WTC11 (cell line): ENCODE measurements at regions not wholly inside any gene's neighbourhood (a gene's known extent, or its start where the extent isn't known, plus 50 kb on each side); places are given as distances from the start of the nearest gene placed in this dataset.

ENCODE experiments used
- ATAC-seq: fragments of 200-7000 bp; cut with Tn5 transposase; 2 replicates; pipeline ENCODE4 v1.10.0; 2021; ENCODE audit warnings: mild to moderate bottlenecking, moderate library complexity
- CTCF ChIA-PET: fragments of 300-600 bp; sonication (Branson Sonifier 250); formaldehyde crosslinking; loops from one replicate; lab custom pipeline; 2021; ENCODE audit warnings: antibody characterized with exemption; lab: Charles Lee
- POLR2A ChIA-PET: fragments of 350-600 bp; sonication (Branson Sonifier 250); formaldehyde crosslinking; loops from one replicate; lab custom pipeline; 2021; ENCODE audit warnings: antibody characterized with exemption; lab: Charles Lee
- DNase-seq: peaks from one replicate; pipeline ENCODE4 v3.0.0; 2021; ENCODE audit warnings: low spot score
- H3K27ac Mint-ChIP-seq: 2 replicates; pipeline ENCODE4 v1.8.0; 2021; ENCODE audit warnings: mixed read lengths
- H3K27me3 Mint-ChIP-seq: 2 replicates; pipeline ENCODE4 v1.8.0; 2021; ENCODE audit warnings: low read depth, mild to moderate bottlenecking, moderate library complexity, mixed read lengths
- H3K36me3 Mint-ChIP-seq: 2 replicates; pipeline ENCODE4 v1.8.0; 2021; ENCODE audit warnings: mixed read lengths
- H3K4me1 Mint-ChIP-seq: 2 replicates; pipeline ENCODE4 v1.8.0; 2022; ENCODE audit warnings: mixed read lengths
- H3K4me3 Mint-ChIP-seq: 2 replicates; pipeline ENCODE4 v1.8.0; 2021; ENCODE audit warnings: mild to moderate bottlenecking, moderate library complexity, mixed read lengths
- H3K9me3 Mint-ChIP-seq: 2 replicates; pipeline ENCODE4 v1.8.0; 2021; ENCODE audit warnings: mixed read lengths
- ATF1 ChIP-seq: sonication (generic); formaldehyde crosslinking; IDR thresholded peaks from 2 replicates; pipeline ENCODE4 v1.8.1; 2023; ENCODE audit warnings: mild to moderate bottlenecking, moderate library complexity, missing genetic modification reagents
- CREB1 ChIP-seq: sonication (generic); formaldehyde crosslinking; IDR thresholded peaks from 2 replicates; pipeline ENCODE4 v1.8.0; 2023; ENCODE audit warnings: mild to moderate bottlenecking, missing genetic modification reagents
- CREM ChIP-seq: sonication (generic); formaldehyde crosslinking; IDR thresholded peaks from 2 replicates; pipeline ENCODE4 v1.8.1; 2022; ENCODE audit warnings: mild to moderate bottlenecking, missing genetic modification reagents, moderate library complexity
- ESRRA ChIP-seq: sonication (generic); formaldehyde crosslinking; IDR thresholded peaks from 2 replicates; pipeline ENCODE4 v1.8.1; 2022; ENCODE audit warnings: mild to moderate bottlenecking, missing genetic modification reagents, borderline replicate concordance
- JUN ChIP-seq: sonication (generic); formaldehyde crosslinking; IDR thresholded peaks from 2 replicates; pipeline ENCODE4 v1.8.0; 2023; ENCODE audit warnings: mild to moderate bottlenecking, missing genetic modification reagents
- NR2C2 ChIP-seq: sonication (generic); formaldehyde crosslinking; IDR thresholded peaks from 2 replicates; pipeline ENCODE4 v1.8.0; 2022; ENCODE audit warnings: mild to moderate bottlenecking, missing genetic modification reagents
- TCF7 ChIP-seq: sonication (generic); formaldehyde crosslinking; IDR thresholded peaks from 2 replicates; pipeline ENCODE4 v1.8.0; 2022; ENCODE audit warnings: mild to moderate bottlenecking, low read depth, missing genetic modification reagents, moderate library complexity
- ZNF121 ChIP-seq: sonication (generic); formaldehyde crosslinking; IDR thresholded peaks from 2 replicates; pipeline ENCODE4 v1.8.0; 2023; ENCODE audit warnings: missing genetic modification reagents
- ZNF138 ChIP-seq: sonication (generic); formaldehyde crosslinking; conservative IDR thresholded peaks from 2 replicates; pipeline ENCODE4 v1.8.1; 2022; ENCODE audit warnings: mild to moderate bottlenecking, moderate library complexity, missing genetic modification reagents
- ZNF232 ChIP-seq: sonication (generic); formaldehyde crosslinking; IDR thresholded peaks from 2 replicates; pipeline ENCODE4 v1.8.0; 2022; ENCODE audit warnings: mild to moderate bottlenecking, missing genetic modification reagents
- ZNF416 ChIP-seq: fragments of 250-450 bp; sonication (Bioruptor Pico); IDR thresholded peaks from 2 replicates; pipeline ENCODE4 v1.9.0; 2021; ENCODE audit warnings: mild to moderate bottlenecking, inconsistent platforms
- TF ChIP-seq, protein P1 (sequence below): fragments of 250-450 bp; sonication (Bioruptor Pico); IDR thresholded peaks from 2 replicates; pipeline ENCODE4 v1.9.0; 2021; ENCODE audit warnings: mild to moderate bottlenecking
- TF ChIP-seq, protein P2 (sequence below): sonication (generic); formaldehyde crosslinking; IDR thresholded peaks from 2 replicates; pipeline ENCODE4 v1.8.1; 2023; ENCODE audit warnings: mild to moderate bottlenecking, missing genetic modification reagents, moderate library complexity
- TF ChIP-seq, protein P3 (sequence below): sonication (generic); formaldehyde crosslinking; conservative IDR thresholded peaks from 2 replicates; pipeline ENCODE4 v1.8.1; 2023; ENCODE audit warnings: mild to moderate bottlenecking, low read depth, missing genetic modification reagents, moderate library complexity
- TF ChIP-seq, protein P4 (sequence below): sonication (generic); formaldehyde crosslinking; IDR thresholded peaks from 2 replicates; pipeline ENCODE4 v1.8.0; 2022; ENCODE audit warnings: missing genetic modification reagents
- TF ChIP-seq, protein P5 (sequence below): fragments of 200-600 bp; IDR thresholded peaks from 2 replicates; pipeline ENCODE4 v1.8.0; 2022; ENCODE audit warnings: antibody characterized with exemption
- TF ChIP-seq, protein P6 (sequence below): fragments of 250-450 bp; sonication (Bioruptor Pico); IDR thresholded peaks from 2 replicates; pipeline ENCODE4 v2.1.2; 2022; ENCODE audit warnings: mild to moderate bottlenecking, moderate library complexity

DNA sequence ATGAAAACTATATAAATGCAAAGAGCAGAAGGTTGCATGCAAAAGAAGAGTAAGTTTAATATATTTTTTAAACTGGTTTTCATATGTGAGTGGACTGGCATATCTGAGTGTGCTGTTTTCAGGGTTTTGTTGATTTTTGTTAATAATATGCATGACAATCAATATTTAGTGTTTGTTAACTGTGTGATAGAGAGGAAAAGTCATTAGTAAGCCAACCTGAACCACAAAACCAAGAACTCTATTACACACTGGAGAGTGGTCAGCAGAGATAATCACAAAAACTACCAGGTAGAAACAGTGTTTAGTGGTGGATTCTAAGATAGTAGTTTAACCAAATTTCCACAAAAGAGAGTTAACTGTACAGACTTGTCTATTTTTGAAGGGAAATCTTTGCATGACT, 396.9 kb downstream of the GASK1B start (continued):
- TF ChIP-seq, protein P1, sequence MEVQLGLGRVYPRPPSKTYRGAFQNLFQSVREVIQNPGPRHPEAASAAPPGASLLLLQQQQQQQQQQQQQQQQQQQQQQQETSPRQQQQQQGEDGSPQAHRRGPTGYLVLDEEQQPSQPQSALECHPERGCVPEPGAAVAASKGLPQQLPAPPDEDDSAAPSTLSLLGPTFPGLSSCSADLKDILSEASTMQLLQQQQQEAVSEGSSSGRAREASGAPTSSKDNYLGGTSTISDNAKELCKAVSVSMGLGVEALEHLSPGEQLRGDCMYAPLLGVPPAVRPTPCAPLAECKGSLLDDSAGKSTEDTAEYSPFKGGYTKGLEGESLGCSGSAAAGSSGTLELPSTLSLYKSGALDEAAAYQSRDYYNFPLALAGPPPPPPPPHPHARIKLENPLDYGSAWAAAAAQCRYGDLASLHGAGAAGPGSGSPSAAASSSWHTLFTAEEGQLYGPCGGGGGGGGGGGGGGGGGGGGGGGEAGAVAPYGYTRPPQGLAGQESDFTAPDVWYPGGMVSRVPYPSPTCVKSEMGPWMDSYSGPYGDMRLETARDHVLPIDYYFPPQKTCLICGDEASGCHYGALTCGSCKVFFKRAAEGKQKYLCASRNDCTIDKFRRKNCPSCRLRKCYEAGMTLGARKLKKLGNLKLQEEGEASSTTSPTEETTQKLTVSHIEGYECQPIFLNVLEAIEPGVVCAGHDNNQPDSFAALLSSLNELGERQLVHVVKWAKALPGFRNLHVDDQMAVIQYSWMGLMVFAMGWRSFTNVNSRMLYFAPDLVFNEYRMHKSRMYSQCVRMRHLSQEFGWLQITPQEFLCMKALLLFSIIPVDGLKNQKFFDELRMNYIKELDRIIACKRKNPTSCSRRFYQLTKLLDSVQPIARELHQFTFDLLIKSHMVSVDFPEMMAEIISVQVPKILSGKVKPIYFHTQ (CRISPR knock-in tag): no peak
- no peak for TF ChIP-seq ATF1
- no peak for TF ChIP-seq ZNF121
- no peak for TF ChIP-seq ZNF232

DNA sequence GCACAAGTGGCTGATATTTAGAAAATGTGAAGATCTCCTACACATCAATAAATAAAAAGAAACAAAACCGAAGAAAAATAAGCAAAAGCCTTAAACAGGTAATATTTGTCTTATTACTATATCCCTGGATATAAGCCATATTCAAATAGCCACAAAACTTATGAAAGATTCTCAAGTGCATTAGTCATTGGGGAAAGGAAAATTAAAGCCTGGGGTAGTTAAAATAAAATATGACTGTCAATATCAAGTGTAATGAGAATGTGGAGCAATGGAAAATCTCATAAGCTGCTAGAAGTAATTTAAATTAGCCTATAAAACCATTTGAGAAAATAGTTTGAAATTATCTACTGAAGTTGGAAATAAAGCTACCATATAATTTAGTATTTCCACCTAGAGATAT, 399.9 kb downstream of the GASK1B start:
- ATAC-seq (no peak), DNase-seq (no peak)
- POLR2A ChIA-PET: no interaction called here
- Mint-ChIP-seq H3K9me3 (no peaks in the 10 kb centered on the region; the same call in 1 of the 2 replicates), H3K36me3 (no peaks in the 10 kb centered on the region), H3K27ac (no peak overlapping the region), H3K27me3 (no peaks in the 10 kb centered on the region), H3K4me1 (no peaks in the 10 kb centered on the region), H3K4me3 (no peak overlapping the region)
- CTCF ChIA-PET: no interaction called here
- TF ChIP-seq NR2C2 (CRISPR knock-in tag): no peak
- no peak for TF ChIP-seq ESRRA (CRISPR knock-in tag)
- TF ChIP-seq, protein P2, sequence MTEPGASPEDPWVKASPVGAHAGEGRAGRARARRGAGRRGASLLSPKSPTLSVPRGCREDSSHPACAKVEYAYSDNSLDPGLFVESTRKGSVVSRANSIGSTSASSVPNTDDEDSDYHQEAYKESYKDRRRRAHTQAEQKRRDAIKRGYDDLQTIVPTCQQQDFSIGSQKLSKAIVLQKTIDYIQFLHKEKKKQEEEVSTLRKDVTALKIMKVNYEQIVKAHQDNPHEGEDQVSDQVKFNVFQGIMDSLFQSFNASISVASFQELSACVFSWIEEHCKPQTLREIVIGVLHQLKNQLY (CRISPR knock-in tag): no peak
- TF ChIP-seq TCF7: no peak
- TF ChIP-seq ZNF416 (CRISPR knock-in tag): no peak
- no peak for TF ChIP-seq CREM (CRISPR knock-in tag)
- no peak for TF ChIP-seq CREB1 (CRISPR knock-in tag)
- TF ChIP-seq ZNF138 (CRISPR knock-in tag): no peak
- TF ChIP-seq JUN (CRISPR knock-in tag): no peak
- TF ChIP-seq, protein P3, sequence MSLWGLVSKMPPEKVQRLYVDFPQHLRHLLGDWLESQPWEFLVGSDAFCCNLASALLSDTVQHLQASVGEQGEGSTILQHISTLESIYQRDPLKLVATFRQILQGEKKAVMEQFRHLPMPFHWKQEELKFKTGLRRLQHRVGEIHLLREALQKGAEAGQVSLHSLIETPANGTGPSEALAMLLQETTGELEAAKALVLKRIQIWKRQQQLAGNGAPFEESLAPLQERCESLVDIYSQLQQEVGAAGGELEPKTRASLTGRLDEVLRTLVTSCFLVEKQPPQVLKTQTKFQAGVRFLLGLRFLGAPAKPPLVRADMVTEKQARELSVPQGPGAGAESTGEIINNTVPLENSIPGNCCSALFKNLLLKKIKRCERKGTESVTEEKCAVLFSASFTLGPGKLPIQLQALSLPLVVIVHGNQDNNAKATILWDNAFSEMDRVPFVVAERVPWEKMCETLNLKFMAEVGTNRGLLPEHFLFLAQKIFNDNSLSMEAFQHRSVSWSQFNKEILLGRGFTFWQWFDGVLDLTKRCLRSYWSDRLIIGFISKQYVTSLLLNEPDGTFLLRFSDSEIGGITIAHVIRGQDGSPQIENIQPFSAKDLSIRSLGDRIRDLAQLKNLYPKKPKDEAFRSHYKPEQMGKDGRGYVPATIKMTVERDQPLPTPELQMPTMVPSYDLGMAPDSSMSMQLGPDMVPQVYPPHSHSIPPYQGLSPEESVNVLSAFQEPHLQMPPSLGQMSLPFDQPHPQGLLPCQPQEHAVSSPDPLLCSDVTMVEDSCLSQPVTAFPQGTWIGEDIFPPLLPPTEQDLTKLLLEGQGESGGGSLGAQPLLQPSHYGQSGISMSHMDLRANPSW: no peak
- TF ChIP-seq, protein P4, sequence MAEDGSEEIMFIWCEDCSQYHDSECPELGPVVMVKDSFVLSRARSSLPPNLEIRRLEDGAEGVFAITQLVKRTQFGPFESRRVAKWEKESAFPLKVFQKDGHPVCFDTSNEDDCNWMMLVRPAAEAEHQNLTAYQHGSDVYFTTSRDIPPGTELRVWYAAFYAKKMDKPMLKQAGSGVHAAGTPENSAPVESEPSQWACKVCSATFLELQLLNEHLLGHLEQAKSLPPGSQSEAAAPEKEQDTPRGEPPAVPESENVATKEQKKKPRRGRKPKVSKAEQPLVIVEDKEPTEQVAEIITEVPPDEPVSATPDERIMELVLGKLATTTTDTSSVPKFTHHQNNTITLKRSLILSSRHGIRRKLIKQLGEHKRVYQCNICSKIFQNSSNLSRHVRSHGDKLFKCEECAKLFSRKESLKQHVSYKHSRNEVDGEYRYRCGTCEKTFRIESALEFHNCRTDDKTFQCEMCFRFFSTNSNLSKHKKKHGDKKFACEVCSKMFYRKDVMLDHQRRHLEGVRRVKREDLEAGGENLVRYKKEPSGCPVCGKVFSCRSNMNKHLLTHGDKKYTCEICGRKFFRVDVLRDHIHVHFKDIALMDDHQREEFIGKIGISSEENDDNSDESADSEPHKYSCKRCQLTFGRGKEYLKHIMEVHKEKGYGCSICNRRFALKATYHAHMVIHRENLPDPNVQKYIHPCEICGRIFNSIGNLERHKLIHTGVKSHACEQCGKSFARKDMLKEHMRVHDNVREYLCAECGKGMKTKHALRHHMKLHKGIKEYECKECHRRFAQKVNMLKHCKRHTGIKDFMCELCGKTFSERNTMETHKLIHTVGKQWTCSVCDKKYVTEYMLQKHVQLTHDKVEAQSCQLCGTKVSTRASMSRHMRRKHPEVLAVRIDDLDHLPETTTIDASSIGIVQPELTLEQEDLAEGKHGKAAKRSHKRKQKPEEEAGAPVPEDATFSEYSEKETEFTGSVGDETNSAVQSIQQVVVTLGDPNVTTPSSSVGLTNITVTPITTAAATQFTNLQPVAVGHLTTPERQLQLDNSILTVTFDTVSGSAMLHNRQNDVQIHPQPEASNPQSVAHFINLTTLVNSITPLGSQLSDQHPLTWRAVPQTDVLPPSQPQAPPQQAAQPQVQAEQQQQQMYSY (CRISPR knock-in tag): no peak
- TF ChIP-seq, protein P5, sequence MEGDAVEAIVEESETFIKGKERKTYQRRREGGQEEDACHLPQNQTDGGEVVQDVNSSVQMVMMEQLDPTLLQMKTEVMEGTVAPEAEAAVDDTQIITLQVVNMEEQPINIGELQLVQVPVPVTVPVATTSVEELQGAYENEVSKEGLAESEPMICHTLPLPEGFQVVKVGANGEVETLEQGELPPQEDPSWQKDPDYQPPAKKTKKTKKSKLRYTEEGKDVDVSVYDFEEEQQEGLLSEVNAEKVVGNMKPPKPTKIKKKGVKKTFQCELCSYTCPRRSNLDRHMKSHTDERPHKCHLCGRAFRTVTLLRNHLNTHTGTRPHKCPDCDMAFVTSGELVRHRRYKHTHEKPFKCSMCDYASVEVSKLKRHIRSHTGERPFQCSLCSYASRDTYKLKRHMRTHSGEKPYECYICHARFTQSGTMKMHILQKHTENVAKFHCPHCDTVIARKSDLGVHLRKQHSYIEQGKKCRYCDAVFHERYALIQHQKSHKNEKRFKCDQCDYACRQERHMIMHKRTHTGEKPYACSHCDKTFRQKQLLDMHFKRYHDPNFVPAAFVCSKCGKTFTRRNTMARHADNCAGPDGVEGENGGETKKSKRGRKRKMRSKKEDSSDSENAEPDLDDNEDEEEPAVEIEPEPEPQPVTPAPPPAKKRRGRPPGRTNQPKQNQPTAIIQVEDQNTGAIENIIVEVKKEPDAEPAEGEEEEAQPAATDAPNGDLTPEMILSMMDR: no peak
- TF ChIP-seq, protein P6, sequence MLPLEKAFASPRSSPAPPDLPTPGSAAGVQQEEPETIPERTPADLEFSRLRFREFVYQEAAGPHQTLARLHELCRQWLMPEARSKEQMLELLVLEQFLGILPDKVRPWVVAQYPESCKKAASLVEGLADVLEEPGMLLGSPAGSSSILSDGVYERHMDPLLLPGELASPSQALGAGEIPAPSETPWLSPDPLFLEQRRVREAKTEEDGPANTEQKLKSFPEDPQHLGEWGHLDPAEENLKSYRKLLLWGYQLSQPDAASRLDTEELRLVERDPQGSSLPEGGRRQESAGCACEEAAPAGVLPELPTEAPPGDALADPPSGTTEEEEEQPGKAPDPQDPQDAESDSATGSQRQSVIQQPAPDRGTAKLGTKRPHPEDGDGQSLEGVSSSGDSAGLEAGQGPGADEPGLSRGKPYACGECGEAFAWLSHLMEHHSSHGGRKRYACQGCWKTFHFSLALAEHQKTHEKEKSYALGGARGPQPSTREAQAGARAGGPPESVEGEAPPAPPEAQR (CRISPR knock-in tag): no peak
